ENCODE measurements at regions not wholly inside any gene's neighbourhood (a gene's known extent, or its start where the extent isn't known, plus 50 kb on each side); places are given as distances from the start of the nearest gene placed in this dataset.
A peak's percentile ranks its signal among the peaks of the same experiment; 100 is the strongest.

DNA sequence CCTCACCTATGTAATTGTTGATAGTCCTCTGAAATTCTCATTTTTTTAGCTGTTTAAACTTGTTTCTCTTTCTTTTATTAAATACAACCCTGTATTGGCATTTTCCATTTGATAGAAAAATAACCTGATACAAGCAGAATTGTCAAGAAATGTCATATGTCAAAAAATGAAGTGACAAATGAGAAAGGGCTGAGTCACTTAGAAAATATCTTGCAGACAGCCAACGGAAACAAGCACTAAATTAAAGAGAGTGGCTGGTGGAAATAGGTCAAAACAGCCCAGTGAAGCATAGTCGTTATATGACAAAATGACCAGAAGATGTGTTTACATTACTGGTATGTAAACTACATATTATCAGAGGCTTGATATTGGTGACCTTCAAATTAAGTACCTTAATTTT lies 484.4 kb downstream of the PLA2G4A start:
- no peak for DNase-seq

DNA sequence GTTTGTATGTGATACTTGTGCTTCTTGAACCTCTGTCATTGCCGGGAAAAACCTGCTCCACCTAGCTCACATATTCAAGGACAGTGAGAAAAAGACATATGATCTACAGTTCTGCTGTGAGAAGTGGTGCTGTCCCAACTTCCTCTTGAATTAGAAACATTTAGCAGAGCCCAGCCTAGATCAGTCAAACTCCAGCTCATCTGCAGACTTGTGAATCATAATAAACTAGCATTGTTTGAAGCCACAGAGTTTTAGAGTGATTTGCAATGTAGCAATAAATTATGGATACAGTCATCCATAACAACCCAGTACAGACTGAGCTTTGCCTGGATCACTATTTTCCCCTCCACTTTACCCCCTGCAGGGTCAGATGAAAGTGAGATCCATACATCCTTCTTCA lies 497.8 kb downstream of the PLA2G4A start:
- no peak for DNase-seq

DNA sequence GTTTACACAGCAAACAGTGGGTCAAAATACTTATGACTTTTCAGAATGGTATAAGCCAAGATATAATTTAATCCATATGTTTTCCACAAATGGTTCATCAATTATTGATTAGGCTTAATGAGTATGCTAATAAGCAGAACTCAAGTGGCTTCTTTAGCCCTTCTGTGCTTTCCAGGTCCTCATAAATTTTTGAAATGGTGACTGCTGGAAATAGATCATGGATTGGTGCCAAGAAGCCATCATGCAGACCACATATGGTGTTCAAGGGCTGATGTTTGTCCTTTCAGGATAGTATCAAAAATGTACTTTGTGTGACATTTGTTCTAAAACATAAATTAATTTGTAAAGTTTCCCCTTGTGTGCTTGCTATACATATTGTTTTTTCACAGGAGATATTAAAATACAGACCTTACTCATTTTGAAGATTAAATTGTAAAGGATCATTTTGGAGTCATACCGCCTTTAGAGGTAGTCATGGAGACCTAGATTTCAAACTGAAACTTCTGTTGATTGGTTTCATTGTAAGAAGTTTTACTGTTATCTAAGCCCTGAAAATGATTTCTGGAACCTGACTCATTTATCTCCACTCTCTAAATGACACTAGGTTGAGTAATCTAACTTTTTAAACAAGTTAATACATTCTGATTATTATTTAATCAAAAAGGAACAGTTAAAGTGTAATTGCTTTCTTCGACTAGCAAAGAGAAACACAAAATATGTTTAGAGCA lies 507.9 kb downstream of the PLA2G4A start:
- DNase-seq = peak; percentile 28

GRCh38 chr1:187338762-187339412 lies 510.1 kb downstream of the PLA2G4A start:
- DNase-seq = no peak

GRCh38 chr1:187342495-187342894 lies 513.7 kb downstream of the PLA2G4A start:
- no peak for DNase-seq

DNA sequence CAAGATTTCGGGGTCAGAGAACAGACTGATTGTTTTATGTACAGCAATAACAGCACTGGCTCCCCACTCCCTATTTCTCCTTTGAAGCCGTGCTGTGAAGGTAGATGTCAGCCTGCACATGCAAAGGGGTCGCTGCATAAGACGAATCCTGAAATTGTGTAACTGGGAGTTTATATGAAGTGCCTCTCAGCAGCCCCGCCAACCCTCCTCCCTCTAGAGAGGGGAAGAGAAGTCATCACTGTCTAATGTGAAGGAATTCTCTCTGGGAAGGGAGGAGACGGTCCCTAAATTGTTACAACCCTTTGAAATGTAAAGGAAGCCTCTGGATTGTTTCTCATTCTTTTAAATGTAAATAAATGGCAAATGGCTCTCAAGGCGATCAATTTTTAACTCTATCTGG lies 545.3 kb downstream of the PLA2G4A start:
- no peak for DNase-seq

- DNase-seq = no peak
These were observed 546.0 kb downstream of the PLA2G4A start for GRCh38 chr1:187374742-187375141.

DNA sequence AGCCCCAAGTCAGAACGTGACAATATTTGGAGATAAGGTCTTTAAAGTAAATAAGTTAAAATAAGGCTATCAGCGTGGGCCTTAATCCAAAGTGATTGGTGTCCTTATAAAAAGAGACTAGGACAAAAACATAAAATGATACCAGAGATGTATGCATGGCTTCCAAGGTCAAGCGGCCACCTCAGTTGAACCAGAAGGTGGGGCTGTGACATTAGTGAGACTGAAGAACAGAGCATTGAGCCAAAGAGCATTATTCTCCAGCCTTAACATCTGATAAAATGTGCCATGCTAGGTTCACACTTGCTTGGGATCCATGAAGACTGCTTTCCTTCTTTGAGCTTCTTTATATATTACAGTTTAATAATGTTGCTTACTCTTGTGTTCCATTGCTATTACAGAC lies 554.6 kb downstream of the PLA2G4A start:
- DNase-seq = no peak

GRCh38 chr1:187384504-187384903 lies 555.8 kb downstream of the PLA2G4A start:
- DNase-seq = no peak

GRCh38 chr1:187390215-187390818 lies 561.6 kb downstream of the PLA2G4A start:
- no peak for DNase-seq

DNA sequence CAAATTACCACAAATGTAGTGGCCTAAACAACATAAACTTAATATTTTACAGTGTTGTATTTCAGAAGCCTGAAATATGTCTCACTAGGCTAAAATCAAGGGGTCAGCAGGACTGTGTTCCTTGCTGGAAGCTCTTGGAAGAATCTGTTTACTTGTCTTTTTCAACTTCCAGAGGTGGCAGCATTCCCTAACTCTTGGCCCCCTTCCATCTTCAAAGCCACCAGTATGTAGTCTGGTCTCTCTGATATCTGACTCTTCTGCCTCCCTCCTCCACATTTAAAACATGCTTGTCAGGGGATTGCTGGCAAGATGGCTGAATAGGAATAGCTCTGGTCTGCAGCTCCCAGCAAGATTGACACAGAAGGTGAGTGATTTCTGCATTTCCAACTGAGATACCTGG lies 567.5 kb downstream of the PLA2G4A start:
- DNase-seq = no peak

- DNase-seq = no peak
These were observed 568.4 kb downstream of the PLA2G4A start for GRCh38 chr1:187396929-187397796.

DNA sequence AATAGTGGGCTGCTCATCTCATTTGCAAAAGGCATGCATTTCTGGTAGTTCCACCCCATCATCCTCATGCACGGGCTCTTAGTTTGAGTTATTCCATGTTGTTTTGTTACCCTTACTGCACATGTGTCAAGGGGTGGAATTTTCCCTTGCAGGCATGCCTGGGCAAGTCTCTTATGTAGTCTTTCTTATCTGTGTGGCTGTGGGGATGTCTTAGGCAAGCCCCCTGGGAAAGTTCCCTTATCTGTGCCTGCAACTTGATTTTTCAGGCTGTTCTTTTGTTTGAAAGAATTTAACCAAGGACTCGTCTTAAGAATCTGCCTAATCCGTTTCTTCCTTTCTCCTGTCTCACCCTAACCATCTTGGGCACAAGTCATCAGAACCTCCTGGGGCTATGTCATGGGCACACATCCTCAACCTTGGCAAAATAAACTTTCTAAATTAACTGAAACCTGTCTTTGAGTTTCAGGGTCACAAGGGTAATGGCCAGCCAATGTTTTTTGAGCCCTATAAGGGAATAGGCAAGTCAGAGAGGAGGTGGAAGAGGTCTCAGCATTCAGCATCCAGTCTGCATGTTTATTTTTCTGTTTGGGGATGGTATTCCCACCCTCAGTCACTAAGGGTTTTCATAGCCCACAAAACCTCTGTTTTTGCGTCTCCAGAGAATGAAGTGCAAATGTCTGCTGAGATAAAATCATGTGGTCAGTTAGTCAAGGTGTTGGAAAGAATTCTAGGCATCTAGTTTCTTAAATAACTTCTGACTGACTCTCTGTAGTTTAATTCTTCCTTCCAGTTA lies 579.7 kb downstream of the PLA2G4A start:
- no peak for DNase-seq

- no peak for DNase-seq
These were observed 580.6 kb downstream of the PLA2G4A start for GRCh38 chr1:187409341-187409740.

DNA sequence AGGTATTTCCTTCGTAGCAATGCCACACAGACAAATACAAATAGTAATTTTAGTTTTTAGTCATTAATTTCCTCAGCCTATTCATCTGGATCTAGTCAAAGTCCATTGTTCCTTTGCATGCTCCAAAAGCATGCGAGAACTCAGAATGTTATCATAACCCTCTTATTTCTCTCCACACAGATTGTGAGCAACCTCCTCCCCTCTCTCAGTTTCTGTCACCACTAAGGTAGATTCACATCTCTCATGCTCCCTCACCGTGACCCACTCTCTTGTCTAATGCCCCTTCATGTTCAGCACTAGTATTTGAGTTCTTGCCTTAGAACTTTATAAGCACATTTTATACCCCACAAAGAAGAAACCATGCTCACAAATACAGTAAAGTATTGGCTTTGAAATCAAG lies 582.4 kb downstream of the PLA2G4A start:
- DNase-seq = no peak

DNA sequence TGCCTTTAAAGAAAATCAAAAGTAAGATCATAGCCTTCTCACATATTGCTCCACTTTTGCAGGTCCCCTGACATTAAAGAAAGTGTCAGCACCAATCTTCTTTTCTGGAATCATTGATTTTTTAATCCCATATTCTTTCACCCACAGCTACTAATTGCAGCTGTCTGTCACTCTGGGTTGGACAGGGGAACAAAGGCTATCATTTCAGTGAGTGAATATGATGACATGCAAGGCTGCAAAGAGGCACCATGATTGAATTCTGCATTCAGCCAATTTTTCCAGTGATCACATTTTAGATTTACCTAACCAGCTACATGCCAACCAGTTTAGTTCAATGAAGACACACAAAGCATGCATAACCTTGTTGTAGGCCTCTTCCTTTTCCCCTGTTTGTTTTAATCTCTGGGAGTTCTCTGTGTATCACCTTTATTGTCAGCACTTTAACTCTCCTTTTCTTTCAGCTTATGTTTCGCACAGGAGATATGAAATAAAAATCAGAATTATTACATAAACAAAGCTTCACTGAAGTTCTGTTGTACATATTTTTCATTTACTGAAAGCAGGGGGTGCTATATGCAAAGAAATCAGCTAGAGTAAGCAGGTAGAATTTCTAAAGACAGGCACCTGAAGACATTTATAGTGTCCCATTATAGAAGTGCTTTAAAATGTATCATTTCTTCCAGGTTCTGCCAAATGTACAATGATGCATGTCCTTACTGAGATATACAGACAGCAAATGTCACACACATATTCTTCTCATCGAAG lies 584.8 kb downstream of the PLA2G4A start:
- DNase-seq = peak; percentile 47

- DNase-seq = no peak
These were observed 586.3 kb downstream of the PLA2G4A start for GRCh38 chr1:187415065-187415464.

- no peak for DNase-seq
These were observed 588.8 kb downstream of the PLA2G4A start for GRCh38 chr1:187417520-187417919.

DNA sequence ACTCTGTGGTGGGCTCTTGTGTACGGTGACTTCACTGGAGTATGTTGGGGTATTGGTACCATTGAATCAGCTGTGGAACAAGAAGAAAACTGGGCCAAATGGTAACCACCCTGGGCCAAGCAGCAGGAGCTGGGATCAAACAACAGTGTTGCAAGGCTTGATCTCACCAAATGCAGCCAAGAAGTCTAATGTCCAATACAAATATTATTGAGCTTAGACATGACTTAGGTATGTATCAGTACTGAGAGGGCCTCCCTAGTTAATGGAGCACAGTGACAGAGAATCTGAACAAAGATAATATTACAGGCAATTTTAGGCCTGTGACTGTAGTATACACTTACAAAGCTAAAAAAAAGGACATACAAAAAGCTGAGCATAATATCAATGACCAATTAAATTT lies 604.8 kb downstream of the PLA2G4A start:
- no peak for DNase-seq

DNA sequence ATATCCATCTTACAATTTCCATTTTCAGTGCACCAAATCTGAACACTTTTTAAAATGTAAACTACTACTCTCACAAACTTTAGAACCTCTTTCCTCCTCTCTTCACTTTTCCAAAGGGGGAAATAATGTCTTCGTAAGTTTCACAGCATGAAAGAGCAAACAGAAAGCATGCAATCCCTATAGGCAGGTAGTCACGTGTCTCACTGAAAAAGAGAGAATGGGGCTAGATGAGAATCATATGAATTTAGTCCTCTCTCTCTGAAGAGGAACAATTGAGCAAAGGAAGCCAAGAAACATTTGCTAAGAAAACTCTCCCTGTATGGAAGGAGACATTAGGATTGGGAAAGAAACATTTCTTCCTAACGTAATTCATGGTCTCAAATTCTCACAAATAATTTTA lies 613.9 kb downstream of the PLA2G4A start:
- no peak for DNase-seq

DNA sequence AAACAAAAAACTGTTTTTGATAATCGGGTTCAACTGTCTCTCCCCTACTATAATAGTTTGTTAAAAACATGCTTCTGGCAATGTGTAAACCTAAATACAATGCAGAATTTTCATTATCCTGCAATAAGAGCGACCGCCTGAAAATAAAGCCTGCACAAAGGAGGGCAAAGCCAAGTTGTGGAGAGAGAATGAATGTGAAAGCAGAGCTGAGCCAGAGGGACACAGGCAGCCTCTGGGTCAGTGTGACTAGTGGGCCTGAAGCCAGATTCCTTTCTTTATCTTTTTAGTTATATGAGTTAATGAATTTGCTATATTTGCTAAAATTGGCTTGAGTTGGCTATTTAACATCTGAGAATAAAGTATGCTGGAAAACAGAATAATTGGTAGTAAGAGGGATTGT lies 615.2 kb downstream of the PLA2G4A start:
- no peak for DNase-seq

DNA sequence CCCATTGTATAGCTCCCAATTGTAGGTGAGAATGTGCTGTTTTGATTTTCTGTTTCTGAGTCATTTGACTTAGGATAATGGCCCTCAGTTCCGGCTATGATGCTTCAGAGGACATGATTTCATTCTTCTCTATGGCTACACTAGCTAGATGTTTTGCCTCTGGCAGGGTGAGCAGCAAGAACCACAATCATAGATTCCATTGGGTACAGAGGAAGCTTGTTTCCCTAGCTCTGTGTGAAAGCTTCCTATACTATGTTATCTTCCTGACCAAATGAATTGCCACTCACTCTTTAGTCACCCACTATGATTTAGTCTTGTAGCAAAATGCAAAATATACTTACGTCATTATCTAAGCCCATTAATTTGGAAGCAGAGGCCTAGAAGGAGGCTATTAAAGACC lies 616.3 kb downstream of the PLA2G4A start:
- DNase-seq = no peak
